GM18519 (cell line): ENCODE measurements at regions not wholly inside any gene's neighbourhood (a gene's known extent, or its start where the extent isn't known, plus 50 kb on each side); places are given as distances from the start of the nearest gene placed in this dataset.
A peak's percentile ranks its signal among the peaks of the same experiment; 100 is the strongest.
"Not testable (repeated sequence)": the region's sequence is repeated elsewhere in the genome, so short reads cannot be mapped to it uniquely, and the experiment has no call there.

Experiments
- ATAC-seq: cut with Tn5 transposase; IDR thresholded peaks from one replicate; pipeline ENCODE4 v1.9.1; 2021; ENCODE audit warnings: mild to moderate bottlenecking, moderate library complexity; ENCODE audit not compliant: unreplicated experiment, low FRiP score

- no peak for ATAC-seq
Observed at GRCh38 chr12:43255522-43256111, 296.4 kb downstream of the ADAMTS20 start.

GRCh38 chr12:43252585-43252984 is 299.4 kb downstream of the ADAMTS20 start:
- ATAC-seq, result no peak

- ATAC-seq, result no peak
Observed at GRCh38 chr12:43245947-43246346, 306.1 kb downstream of the ADAMTS20 start.

GRCh38 chr12:43241986-43242385 is 310.0 kb downstream of the ADAMTS20 start:
- no peak for ATAC-seq

- ATAC-seq, result no peak
Observed at GRCh38 chr12:43238281-43238680, 313.7 kb downstream of the ADAMTS20 start.

- ATAC-seq, result no peak
Observed at GRCh38 chr12:43237238-43237879, 314.6 kb downstream of the ADAMTS20 start.

- ATAC-seq, result no peak
Observed at GRCh38 chr12:43235721-43236120, 316.3 kb downstream of the ADAMTS20 start.

- no peak for ATAC-seq
Observed at GRCh38 chr12:43233861-43234260, 318.1 kb downstream of the ADAMTS20 start.

- ATAC-seq, result no peak
Observed at GRCh38 chr12:43226151-43226550, 325.9 kb downstream of the ADAMTS20 start.

- not testable (repeated sequence) for ATAC-seq
Observed at GRCh38 chr12:43224190-43224805, 327.7 kb downstream of the ADAMTS20 start.

- ATAC-seq, result no peak
Observed at GRCh38 chr12:43222796-43223195, 329.2 kb downstream of the ADAMTS20 start.

GRCh38 chr12:43221216-43221615 is 330.8 kb downstream of the ADAMTS20 start:
- ATAC-seq, result no peak

GRCh38 chr12:43216490-43216889 is 335.5 kb downstream of the ADAMTS20 start:
- no peak for ATAC-seq

GRCh38 chr12:43214166-43214565 is 337.8 kb downstream of the ADAMTS20 start:
- ATAC-seq, result no peak

GRCh38 chr12:43213608-43214007 is 338.4 kb downstream of the ADAMTS20 start:
- ATAC-seq, result no peak

GRCh38 chr12:43210485-43211192 is 341.4 kb downstream of the ADAMTS20 start:
- peak; percentile 96 for ATAC-seq

- ATAC-seq, result no peak
Observed at GRCh38 chr12:43208627-43209026, 343.4 kb downstream of the ADAMTS20 start.

GRCh38 chr12:43208221-43208620 is 343.8 kb downstream of the ADAMTS20 start:
- ATAC-seq, result no peak

- no peak for ATAC-seq
Observed at GRCh38 chr12:43206396-43206795, 345.6 kb downstream of the ADAMTS20 start.

GRCh38 chr12:43198608-43199007 is 353.4 kb downstream of the ADAMTS20 start:
- no peak for ATAC-seq

GRCh38 chr12:43196268-43196907 is 355.6 kb downstream of the ADAMTS20 start:
- ATAC-seq, result no peak
